ENCODE measurements at regions not wholly inside any gene's neighbourhood (a gene's known extent, or its start where the extent isn't known, plus 50 kb on each side); places are given as distances from the start of the nearest gene placed in this dataset.

DNA sequence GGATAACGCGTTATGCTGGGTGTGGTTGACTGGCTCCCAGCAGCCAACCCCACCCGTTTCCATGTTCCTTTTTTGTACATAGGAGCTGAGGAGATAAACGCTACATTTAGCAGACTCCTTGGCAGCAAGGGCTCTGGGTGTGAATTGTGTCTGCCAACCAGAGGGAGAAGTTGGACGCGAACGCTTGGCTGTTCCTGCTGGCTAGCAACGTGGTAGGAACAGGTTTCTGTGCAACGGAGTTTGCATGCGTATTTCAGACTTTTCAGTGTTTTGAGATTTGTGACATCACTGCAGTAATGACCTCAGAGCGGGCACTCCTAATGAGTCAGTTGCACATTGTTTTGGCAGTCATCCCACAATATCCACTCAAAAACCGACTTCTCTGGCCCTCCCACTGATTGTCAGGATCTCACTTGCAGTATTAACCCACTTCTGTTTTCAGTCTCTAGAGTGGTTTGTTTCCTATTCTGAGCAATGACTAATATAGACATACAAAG lies 98.7 kb upstream of the RGS1 start (continued):
- TF ChIP-seq, protein P1, sequence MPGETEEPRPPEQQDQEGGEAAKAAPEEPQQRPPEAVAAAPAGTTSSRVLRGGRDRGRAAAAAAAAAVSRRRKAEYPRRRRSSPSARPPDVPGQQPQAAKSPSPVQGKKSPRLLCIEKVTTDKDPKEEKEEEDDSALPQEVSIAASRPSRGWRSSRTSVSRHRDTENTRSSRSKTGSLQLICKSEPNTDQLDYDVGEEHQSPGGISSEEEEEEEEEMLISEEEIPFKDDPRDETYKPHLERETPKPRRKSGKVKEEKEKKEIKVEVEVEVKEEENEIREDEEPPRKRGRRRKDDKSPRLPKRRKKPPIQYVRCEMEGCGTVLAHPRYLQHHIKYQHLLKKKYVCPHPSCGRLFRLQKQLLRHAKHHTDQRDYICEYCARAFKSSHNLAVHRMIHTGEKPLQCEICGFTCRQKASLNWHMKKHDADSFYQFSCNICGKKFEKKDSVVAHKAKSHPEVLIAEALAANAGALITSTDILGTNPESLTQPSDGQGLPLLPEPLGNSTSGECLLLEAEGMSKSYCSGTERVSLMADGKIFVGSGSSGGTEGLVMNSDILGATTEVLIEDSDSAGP (CRISPR knock-in tag; IDR thresholded peaks at IDR 0.05), result no peak
- TF ChIP-seq ZBTB17 (CRISPR knock-in tag; IDR thresholded peaks at IDR 0.05) (no peak), STAT6 (CRISPR knock-in tag; IDR thresholded peaks at IDR 0.05) (no peak), SRSF1 (IDR thresholded peaks at IDR 0.05; ENCODE audit: low read depth, low read length) (no peak), ATF3 (IDR thresholded peaks at IDR 0.05) (peak; percentile 61; the same call in 1 of the 2 replicates), ATF3 (CRISPR knock-in tag; conservative IDR thresholded peaks at IDR 0.05) (no peak), RBM25 (IDR thresholded peaks at IDR 0.05; ENCODE audit: low read depth, low read length, severe bottlenecking) (no peak), SRSF7 (optimal IDR thresholded peaks at IDR 0.05; ENCODE audit: low read depth, low read length) (no peak), HMGN3 (IDR thresholded peaks at IDR 0.05; ENCODE audit: borderline replicate concordance, extremely low read depth, insufficient read length, low read depth, low read length) (no peak), ATF1 (CRISPR knock-in tag; IDR thresholded peaks at IDR 0.05) (no peak), ATF1 (tag; IDR thresholded peaks at IDR 0.05) (peak; percentile 83), PHF8 (IDR thresholded peaks at IDR 0.05; ENCODE audit: borderline replicate concordance, low read length) (no peak)

Data from K562 (cell line).